H1 (cell line): ENCODE measurements at regions not wholly inside any gene's neighbourhood (a gene's known extent, or its start where the extent isn't known, plus 50 kb on each side); places are given as distances from the start of the nearest gene placed in this dataset.
A peak's percentile ranks its signal among the peaks of the same experiment; 100 is the strongest.

ENCODE experiments used
- CTCF ChIA-PET: fragments of 300-600 bp; sonication (Branson Sonifier 250); formaldehyde crosslinking; loops from one replicate; lab custom pipeline; 2021; ENCODE audit not compliant: partially characterized antibody; lab: Charles Lee
- POLR2A ChIA-PET: fragments of 300-600 bp; sonication (Branson Sonifier 250); formaldehyde crosslinking; loops from one replicate; lab custom pipeline; 2021; ENCODE audit warnings: inconsistent platforms; ENCODE audit not compliant: partially characterized antibody; lab: Charles Lee
- DNase-seq, 2 experiments: peaks; one replicate each; pipeline versions ENCODE4 v3.0.0 to v3.0.0-alpha.2; 2010 to 2022; ENCODE audit warnings: low spot score in 2 of 2, low read depth in 1 of 2, mixed read lengths in 1 of 2
- FAIRE-seq: peaks from 2 replicates; lab custom pipeline; 2011; peaks lifted over from hg19 to GRCh38; lab: Jason Lieb, UNC
- H2AFZ ChIP-seq: 2 replicates; pipeline ENCODE4 v1.8.1; 2012; ENCODE audit warnings: low read length, inconsistent platforms
- H2AK5ac ChIP-seq: 2 replicates; pipeline ENCODE4 v1.6.1; 2013; ENCODE audit warnings: low read depth, low read length
- H2BK120ac ChIP-seq: replicated peaks from 2 replicates; pipeline ENCODE3; 2013; ENCODE audit warnings: low read depth, low read length, inconsistent platforms
- H2BK12ac ChIP-seq: 2 replicates; pipeline ENCODE4 v1.6.1; 2013; ENCODE audit warnings: low read depth, low read length
- H2BK15ac ChIP-seq: 2 replicates; pipeline ENCODE4 v1.6.1; 2013; ENCODE audit warnings: low read length
- H2BK20ac ChIP-seq: 2 replicates; pipeline ENCODE4 v1.6.1; 2013; ENCODE audit warnings: low read length
- H2BK5ac ChIP-seq: 2 replicates; pipeline ENCODE4 v1.6.1; 2013; ENCODE audit warnings: low read depth, low read length
- H3K14ac ChIP-seq: 2 replicates; pipeline ENCODE4 v1.6.1; 2013; ENCODE audit warnings: inconsistent platforms; ENCODE audit not compliant: insufficient read length
- H3K18ac ChIP-seq: 2 replicates; pipeline ENCODE4 v1.6.1; 2013; ENCODE audit warnings: low read length; ENCODE audit errors: extremely low read depth
- H3K23ac ChIP-seq: 2 replicates; pipeline ENCODE4 v1.6.1; 2013; ENCODE audit warnings: inconsistent platforms; ENCODE audit not compliant: insufficient read length
- H3K23me2 ChIP-seq: 2 replicates; pipeline ENCODE4 v1.6.1; 2013; ENCODE audit warnings: low read depth, low read length
- H3K27ac ChIP-seq: 2 replicates; pipeline ENCODE4 v1.6.1; 2011; ENCODE audit warnings: low read depth, low read length, inconsistent platforms
- H3K27me3 ChIP-seq, 4 experiments: replicated peaks in 1 of 4; 1 replicate in 1 of 4; 2 replicates in 3 of 4; pipeline versions ENCODE4 v1.6.1 to v1.8.1; 2011 to 2013; ENCODE audit warnings: low read length in 3 of 4, mild to moderate bottlenecking in 3 of 4, inconsistent platforms in 2 of 4, mixed read lengths in 2 of 4, moderate library complexity in 1 of 4; ENCODE audit not compliant: control insufficient read depth in 3 of 4, insufficient read depth in 3 of 4; ENCODE audit errors: extremely low read depth in 1 of 4
- H3K36me3 ChIP-seq, 4 experiments: 2 replicates each; pipeline versions ENCODE4 v1.6.1 to v1.8.1; 2011 to 2013; ENCODE audit warnings: mild to moderate bottlenecking in 4 of 4, low read length in 3 of 4, moderate library complexity in 2 of 4, control low read depth in 1 of 4, inconsistent platforms in 1 of 4; ENCODE audit not compliant: insufficient read depth in 4 of 4, control insufficient read depth in 2 of 4
- H3K4ac ChIP-seq: replicated peaks from 2 replicates; pipeline ENCODE3; 2013; ENCODE audit warnings: low read length, low read depth, mixed read lengths, inconsistent platforms; ENCODE audit not compliant: insufficient read length
- H3K4me1 ChIP-seq, 4 experiments: replicated peaks in 1 of 4; 1 replicate in 1 of 4; 2 replicates in 3 of 4; pipeline versions ENCODE4 v1.6.1 to v1.8.1; 2011 to 2013; ENCODE audit warnings: low read length in 3 of 4, inconsistent platforms in 2 of 4, mixed read lengths in 1 of 4; ENCODE audit not compliant: insufficient read depth in 4 of 4, control insufficient read depth in 3 of 4
- H3K4me2 ChIP-seq, 2 experiments: 2 replicates each; pipeline versions ENCODE4 v1.6.1 to v1.8.1; 2011 to 2013; ENCODE audit warnings: low read depth in 2 of 2, low read length in 2 of 2, control low read depth in 1 of 2, inconsistent platforms in 1 of 2, mild to moderate bottlenecking in 1 of 2; ENCODE audit not compliant: insufficient read depth in 1 of 2
- H3K4me3 ChIP-seq, 4 experiments: fragments of 200-600, 300-600 bp in 1 of 4; sonication (generic), shearing (Covaris generic), sonication (Bioruptor Twin) in 1 of 4; 2 replicates each; pipeline versions ENCODE4 v1.5.1 to v1.8.1; 2011 to 2016; ENCODE audit warnings: low read length in 4 of 4, low read depth in 3 of 4, control low read depth in 2 of 4, inconsistent platforms in 2 of 4, mild to moderate bottlenecking in 2 of 4, mixed read lengths in 1 of 4, moderate library complexity in 1 of 4; ENCODE audit not compliant: insufficient read depth in 2 of 4; ENCODE audit errors: extremely low read depth in 1 of 4
- H3K56ac ChIP-seq: replicated peaks from 2 replicates; pipeline ENCODE3; 2013; ENCODE audit warnings: low read depth, mild to moderate bottlenecking, mixed read lengths, low read length, inconsistent platforms; ENCODE audit not compliant: insufficient read length
- H3K79me1 ChIP-seq: 2 replicates; pipeline ENCODE4 v1.6.1; 2013; ENCODE audit warnings: low read depth, low read length, control low read depth
- H3K79me2 ChIP-seq, 2 experiments: 2 replicates each; pipeline versions ENCODE4 v1.6.1 to v1.8.1; 2012 to 2013; ENCODE audit warnings: low read length in 2 of 2, mild to moderate bottlenecking in 2 of 2, inconsistent platforms in 1 of 2; ENCODE audit not compliant: insufficient read depth in 2 of 2, control insufficient read depth in 1 of 2
- H3K9ac ChIP-seq, 4 experiments: replicated peaks in 1 of 4; 1 replicate in 1 of 4; 2 replicates in 3 of 4; pipeline versions ENCODE4 v1.6.1 to v1.8.1; 2011 to 2013; ENCODE audit warnings: low read depth in 3 of 4, low read length in 3 of 4, control low read depth in 2 of 4, mild to moderate bottlenecking in 2 of 4, moderate library complexity in 2 of 4, inconsistent platforms in 1 of 4; ENCODE audit errors: extremely low read depth in 1 of 4
- H3K9me3 ChIP-seq, 2 experiments: 2 replicates each; pipeline versions ENCODE4 v1.6.1 to v1.8.1; 2012 to 2013; ENCODE audit warnings: mild to moderate bottlenecking in 2 of 2, moderate library complexity in 2 of 2, control low read depth in 1 of 2, inconsistent platforms in 1 of 2, low read depth in 1 of 2, low read length in 1 of 2, mixed read lengths in 1 of 2; ENCODE audit not compliant: insufficient read depth in 2 of 2
- H4K20me1 ChIP-seq, 2 experiments: replicated peaks in 1 of 2; 2 replicates each; pipeline versions ENCODE3 to v1.8.1; 2011 to 2013; ENCODE audit warnings: inconsistent platforms in 2 of 2, low read length in 2 of 2, mild to moderate bottlenecking in 1 of 2; ENCODE audit not compliant: insufficient read depth in 2 of 2, control insufficient read depth in 1 of 2
- H4K5ac ChIP-seq: 2 replicates; pipeline ENCODE4 v1.6.1; 2013; ENCODE audit warnings: low read length, low read depth, mixed read lengths, inconsistent platforms; ENCODE audit not compliant: insufficient read length
- H4K8ac ChIP-seq: 2 replicates; pipeline ENCODE4 v1.8.0; 2013; ENCODE audit warnings: mild to moderate bottlenecking, moderate library complexity, low read length, inconsistent platforms; ENCODE audit not compliant: insufficient read depth; ENCODE audit errors: extremely low read depth
- H4K91ac ChIP-seq: replicated peaks from 2 replicates; pipeline ENCODE3; 2013; ENCODE audit warnings: low read length, mixed read lengths, inconsistent platforms; ENCODE audit not compliant: insufficient read length
- ATF3 ChIP-seq: IDR thresholded peaks from 2 replicates; pipeline ENCODE4 v1.6.1; 2011; ENCODE audit warnings: low read depth, mild to moderate bottlenecking, low read length; ENCODE audit not compliant: insufficient read depth
- BACH1 ChIP-seq: IDR thresholded peaks from 2 replicates; pipeline ENCODE4 v1.6.1; 2012; ENCODE audit warnings: low read length, improper control_type of control experiment
- EZH2 ChIP-seq: fragments of 200-600 bp; sonication (generic); IDR thresholded peaks from 2 replicates; pipeline ENCODE4 v1.7.1; 2012; ENCODE audit warnings: low read depth, mild to moderate bottlenecking, moderate library complexity, low read length, inconsistent platforms; ENCODE audit not compliant: severe bottlenecking
- FOSL1 ChIP-seq: IDR thresholded peaks from 2 replicates; pipeline ENCODE4 v1.6.1; 2011; ENCODE audit warnings: mild to moderate bottlenecking, low read depth, low read length, moderate library complexity; ENCODE audit not compliant: insufficient read depth
- MAX ChIP-seq: IDR thresholded peaks from 2 replicates; pipeline ENCODE4 v1.6.1; 2012; ENCODE audit warnings: inconsistent platforms
- POLR2A ChIP-seq, 2 experiments: IDR thresholded peaks; 1 replicate in 1 of 2; 2 replicates in 1 of 2; pipeline ENCODE4 v1.6.1; 2011; ENCODE audit warnings: low read depth in 2 of 2, low read length in 2 of 2, mild to moderate bottlenecking in 2 of 2; ENCODE audit errors: control extremely low read depth in 1 of 2
- RNF2 ChIP-seq: fragments of 200-900, 300-1000 bp; sonication (generic); IDR thresholded peaks from 2 replicates; pipeline ENCODE4 v1.7.1; 2016; ENCODE audit warnings: borderline replicate concordance, low read depth, mild to moderate bottlenecking, antibody characterized with exemption, low read length; ENCODE audit not compliant: poor library complexity, severe bottlenecking; ENCODE audit errors: missing control alignments
- SIN3A ChIP-seq, 2 experiments: IDR thresholded peaks in 1 of 2; conservative IDR thresholded peaks in 1 of 2; 2 replicates each; pipeline ENCODE4 v1.6.1; 2011 to 2012; ENCODE audit warnings: low read length in 2 of 2, improper control_type of control experiment in 1 of 2, low read depth in 1 of 2, mild to moderate bottlenecking in 1 of 2
- SP1 ChIP-seq: IDR thresholded peaks from 2 replicates; pipeline ENCODE4 v1.6.1; 2011; ENCODE audit warnings: low read depth, low read length
- USF2 ChIP-seq: IDR thresholded peaks from 2 replicates; pipeline ENCODE4 v1.6.1; 2011; ENCODE audit warnings: low read length, improper control_type of control experiment
- WGBS, 2 experiments: shearing (Covaris generic) in 1 of 2; methylation state at CpG; one replicate each; pipeline versions ENCODE4 v1.1.6 to v1.1.7; 2013 to 2015; ENCODE audit warnings: low lambda C conversion rate in 2 of 2, mixed read lengths in 2 of 2, inconsistent platforms in 1 of 2, low coverage in 1 of 2, missing lambda C conversion rate in 1 of 2; ENCODE audit not compliant: insufficient replicate concordance in 2 of 2, insufficient coverage in 1 of 2, insufficient read length in 1 of 2; ENCODE audit errors: extremely low coverage in 1 of 2, missing lambda C conversion rate in 1 of 2; 5-methylcytosine and 5-hydroxymethylcytosine counted together

- no peak overlapping the region for H2BK15ac ChIP-seq
- H4K20me1 ChIP-seq: no peaks in the 10 kb centered on the region
- H2BK12ac ChIP-seq: no peak overlapping the region
- H3K27me3 ChIP-seq: no peaks in the 10 kb centered on the region
- H3K79me1 ChIP-seq: no peaks in the 10 kb centered on the region
- no peaks in the 10 kb centered on the region for H3K23me2 ChIP-seq
- no peak overlapping the region for H3K4me3 ChIP-seq
- H3K18ac ChIP-seq: no peak overlapping the region
- no peak overlapping the region for H2BK120ac ChIP-seq
- no peak overlapping the region for H4K91ac ChIP-seq
- no peak overlapping the region for H2AK5ac ChIP-seq
- no peak overlapping the region for H4K5ac ChIP-seq
- 79% methylated on average over 17 of the region's 17 CpGs; no CpG with 5 or more reads in 1 of the 2 experiments for WGBS, 2 experiments
- no peak overlapping the region for H3K4ac ChIP-seq
- H2BK20ac ChIP-seq: no peak overlapping the region
- no peak overlapping the region for H3K14ac ChIP-seq
- no peak overlapping the region for H4K8ac ChIP-seq
- no peaks in the 10 kb centered on the region for H3K36me3 ChIP-seq
- H3K27ac ChIP-seq: no peak overlapping the region
- H2BK5ac ChIP-seq: no peak overlapping the region
- no peak overlapping the region for H3K9ac ChIP-seq
- ChIA-PET POLR2A (no interaction called here), CTCF (no interaction called here)
- DNase-seq (no peak), FAIRE-seq (no peak)
- H3K9me3 ChIP-seq: no peaks in the 10 kb centered on the region
- H3K23ac ChIP-seq: no peak overlapping the region
- peak overlapping the region; percentile 59; the same call in 1 of the 2 replicates for H2AFZ ChIP-seq
- H3K56ac ChIP-seq: no peak overlapping the region
- H3K4me1 ChIP-seq: peaks cover 0 to 2% (median 0%) of the 10 kb centered on the region in 4 experiments; a peak in 1 of 7 replicates
- no peaks in the 10 kb centered on the region for H3K79me2 ChIP-seq
- no peak overlapping the region for H3K4me2 ChIP-seq
- no peak for TF ChIP-seq SIN3A (conservative IDR thresholded peaks at IDR 0.05 in 1 of 2, IDR thresholded peaks at IDR 0.05 in 1 of 2; ENCODE audit: low read depth in 1 of 2, low read length in 2 of 2)
- TF ChIP-seq SP1: no peak
- no peak for TF ChIP-seq POLR2A (IDR thresholded peaks at IDR 0.05; ENCODE audit: control extremely low read depth in 1 of 2, low read depth in 2 of 2, low read length in 2 of 2)
- TF ChIP-seq MAX: no peak
- TF ChIP-seq USF2: no peak
- no peak for TF ChIP-seq BACH1
- TF ChIP-seq ATF3: no peak
- TF ChIP-seq FOSL1: no peak
- no peak for TF ChIP-seq RNF2
- TF ChIP-seq EZH2: no peak
Observed at GRCh38 chr10:30219971-30220751, 128.9 kb downstream of the MTPAP start.
